ENCODE measurements at regions not wholly inside any gene's neighbourhood (a gene's known extent, or its start where the extent isn't known, plus 50 kb on each side); places are given as distances from the start of the nearest gene placed in this dataset.

DNA sequence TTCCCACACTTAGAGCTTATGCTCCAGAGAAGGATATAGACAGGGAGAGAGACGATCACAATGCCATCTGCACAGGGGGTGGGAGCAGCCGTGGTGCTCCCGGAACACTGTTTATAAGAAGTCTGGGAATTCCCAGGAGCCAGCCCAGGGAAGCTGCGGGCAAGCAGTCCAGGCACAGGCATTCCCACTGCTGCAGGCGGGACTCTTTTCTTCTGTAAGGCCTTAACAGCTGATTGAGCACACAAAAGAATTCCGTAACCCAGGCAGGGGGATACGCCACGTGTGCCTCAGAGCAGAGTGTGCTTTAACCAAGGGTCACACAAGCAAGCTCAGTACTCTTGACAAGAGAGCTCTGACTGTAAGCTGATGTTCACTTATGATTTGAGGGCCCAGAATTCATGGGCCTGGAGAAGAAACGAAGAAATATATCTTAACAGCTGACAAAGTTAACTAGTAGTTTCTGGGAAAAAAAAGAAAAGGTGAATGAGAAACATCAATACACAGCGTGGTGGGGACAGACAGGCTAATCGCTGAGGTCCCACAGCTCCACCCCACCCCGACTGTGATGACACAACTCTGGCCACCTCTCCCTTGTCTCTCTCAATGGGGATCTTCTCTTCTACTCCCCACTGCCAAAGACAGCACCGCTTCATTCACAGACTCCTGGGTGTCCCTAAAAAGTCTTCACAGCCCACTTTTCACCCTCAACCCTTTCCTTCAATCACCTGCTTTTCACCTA, 85.9 kb upstream of the SIMC1 start:
- H3K4me3 ChIP-seq: no peak overlapping the region
- H3K27me3 ChIP-seq: peaks cover 1% of the 10 kb centered on the region; the same call in 1 of the 2 replicates
- H3K9me3 ChIP-seq (replicated peaks): no peaks in the 10 kb centered on the region
- DNase-seq: peak; percentile 37 to 50
- H3K4me1 ChIP-seq: peaks cover 13% of the 10 kb centered on the region
- H3K36me3 ChIP-seq: no peaks in the 10 kb centered on the region
- H3K27ac ChIP-seq: no peak overlapping the region

DNA sequence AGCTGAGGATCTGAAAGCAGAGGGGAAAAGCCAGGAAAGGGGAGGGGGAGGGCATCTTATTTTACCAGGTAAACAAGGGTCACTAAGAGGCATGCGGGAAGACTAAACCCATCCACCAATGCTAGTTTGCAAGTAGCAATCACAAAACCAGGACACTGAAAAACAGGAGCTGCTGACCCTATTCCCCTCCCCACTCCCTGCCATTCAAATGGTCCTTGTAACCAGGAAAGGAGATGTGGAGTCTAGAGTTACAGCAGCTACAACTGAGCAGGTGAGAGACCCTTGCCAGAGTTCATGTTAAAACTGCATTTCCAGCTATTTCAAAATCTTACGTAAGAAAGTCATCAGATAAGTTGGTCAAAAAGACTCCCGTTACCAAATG, 85.3 kb upstream of the SIMC1 start:
- Histone ChIP-seq H3K27ac (no peak overlapping the region), H3K4me1 (peaks cover 13% of the 10 kb centered on the region), H3K36me3 (no peaks in the 10 kb centered on the region), H3K27me3 (peaks cover 5% of the 10 kb centered on the region), H3K9me3 (replicated peaks) (no peaks in the 10 kb centered on the region), H3K4me3 (no peak overlapping the region)
- no peak for DNase-seq

DNA sequence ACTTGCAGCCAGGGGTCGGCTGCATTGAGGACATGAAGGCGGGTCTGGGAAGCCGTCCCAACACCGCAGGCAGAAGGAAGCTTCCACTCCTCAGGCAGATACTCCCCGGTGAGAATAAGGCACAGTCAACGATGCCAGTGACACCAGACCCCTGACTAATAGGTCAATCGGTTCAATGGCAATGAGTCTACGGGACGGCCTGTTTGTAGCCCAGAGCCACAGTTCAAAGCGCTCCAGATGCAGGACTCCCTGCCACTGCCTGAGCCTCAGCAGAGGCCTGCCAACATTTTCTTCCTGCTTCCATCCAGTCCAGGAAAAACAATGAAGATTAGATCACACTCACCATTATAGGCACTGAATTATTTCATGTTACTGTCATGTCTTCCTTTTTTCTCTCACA, 84.5 kb upstream of the SIMC1 start:
- H3K27ac ChIP-seq: no peak overlapping the region
- no peak overlapping the region for H3K4me3 ChIP-seq
- no peaks in the 10 kb centered on the region for H3K36me3 ChIP-seq
- peaks cover 5% of the 10 kb centered on the region for H3K27me3 ChIP-seq
- no peaks in the 10 kb centered on the region for H3K9me3 ChIP-seq (replicated peaks)
- H3K4me1 ChIP-seq: peaks cover 13% of the 10 kb centered on the region
- DNase-seq: no peak

DNA sequence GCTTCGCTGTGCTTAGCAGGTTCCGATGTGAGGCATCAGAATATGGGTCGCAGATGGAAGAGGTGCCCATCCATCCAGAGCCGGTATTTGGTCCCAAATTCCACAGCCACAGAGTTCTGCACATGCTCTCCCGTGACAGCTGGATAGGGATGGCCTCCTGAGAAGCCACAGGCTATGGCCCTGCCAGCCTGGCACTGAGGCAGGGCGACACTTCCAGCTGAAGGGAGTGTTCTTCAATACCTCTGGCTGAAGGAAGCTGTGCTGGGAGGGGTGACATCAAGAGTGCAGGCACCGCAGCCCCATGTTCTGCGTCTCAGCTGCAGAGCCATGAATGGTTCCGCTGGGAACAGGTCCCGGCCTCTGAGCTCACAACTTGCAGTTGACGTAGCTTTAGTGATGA, 83.4 kb upstream of the SIMC1 start:
- Histone ChIP-seq H3K27me3 (peaks cover 5% of the 10 kb centered on the region), H3K27ac (no peak overlapping the region), H3K36me3 (no peaks in the 10 kb centered on the region), H3K4me1 (peaks cover 13% of the 10 kb centered on the region), H3K9me3 (replicated peaks) (0 out of 2 replicates have a peak, but pooled peaks cover 4% of the 10 kb centered on the region), H3K4me3 (no peak overlapping the region)
- no peak for DNase-seq

DNA sequence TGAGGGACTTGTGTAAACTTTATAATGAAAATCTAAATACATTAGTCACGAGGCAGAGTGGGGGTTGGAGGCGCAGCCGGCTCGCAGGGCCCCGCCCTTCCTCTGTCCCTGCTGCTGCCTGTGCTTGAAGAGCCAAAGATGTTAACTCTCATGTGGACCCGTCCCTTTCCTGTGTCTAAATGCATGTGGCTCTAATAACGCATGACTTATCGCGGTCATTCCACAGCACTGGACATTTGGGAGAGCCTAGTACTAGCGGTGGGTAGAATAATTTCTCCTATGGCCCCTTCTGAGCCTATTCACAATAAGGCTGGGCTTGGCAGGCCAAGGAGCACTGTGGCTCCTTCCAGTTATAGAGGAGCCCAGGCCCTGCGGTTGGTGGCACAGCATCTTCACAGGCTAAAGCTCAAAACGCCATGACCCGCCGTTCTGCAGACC, 82.3 kb upstream of the SIMC1 start:
- Histone ChIP-seq H3K27ac (no peak overlapping the region), H3K36me3 (no peaks in the 10 kb centered on the region), H3K4me3 (no peak overlapping the region), H3K9me3 (replicated peaks) (0 out of 2 replicates have a peak, but pooled peaks cover 6% of the 10 kb centered on the region), H3K27me3 (peaks cover 5% of the 10 kb centered on the region), H3K4me1 (peaks cover 13% of the 10 kb centered on the region)
- DNase-seq: no peak

DNA sequence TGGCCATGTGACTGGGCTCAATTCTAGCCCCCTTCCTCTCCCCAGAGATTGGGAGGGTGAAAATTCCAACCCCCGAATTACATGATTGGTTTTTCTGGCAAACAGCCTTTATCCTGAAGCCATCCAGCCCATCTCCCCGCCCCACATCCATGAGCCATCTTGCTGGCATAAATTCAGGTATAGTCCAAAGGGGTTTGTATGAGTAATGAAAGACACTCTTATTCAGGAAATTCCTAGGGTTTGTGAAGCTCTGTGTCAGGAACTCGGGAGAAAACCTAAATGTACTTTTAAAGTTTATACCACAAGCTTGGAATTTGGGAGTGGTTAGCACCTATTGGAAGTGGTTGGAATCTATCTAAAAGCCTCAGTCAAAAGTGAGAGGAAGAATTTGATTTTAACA, 80.6 kb upstream of the SIMC1 start:
- no peak overlapping the region for H3K27ac ChIP-seq
- peaks cover 5% of the 10 kb centered on the region for H3K27me3 ChIP-seq
- no peak overlapping the region for H3K4me3 ChIP-seq
- 0 out of 2 replicates have a peak, but pooled peaks cover 6% of the 10 kb centered on the region for H3K9me3 ChIP-seq (replicated peaks)
- no peaks in the 10 kb centered on the region for H3K4me1 ChIP-seq
- no peaks in the 10 kb centered on the region for H3K36me3 ChIP-seq
- no peak for DNase-seq

DNA sequence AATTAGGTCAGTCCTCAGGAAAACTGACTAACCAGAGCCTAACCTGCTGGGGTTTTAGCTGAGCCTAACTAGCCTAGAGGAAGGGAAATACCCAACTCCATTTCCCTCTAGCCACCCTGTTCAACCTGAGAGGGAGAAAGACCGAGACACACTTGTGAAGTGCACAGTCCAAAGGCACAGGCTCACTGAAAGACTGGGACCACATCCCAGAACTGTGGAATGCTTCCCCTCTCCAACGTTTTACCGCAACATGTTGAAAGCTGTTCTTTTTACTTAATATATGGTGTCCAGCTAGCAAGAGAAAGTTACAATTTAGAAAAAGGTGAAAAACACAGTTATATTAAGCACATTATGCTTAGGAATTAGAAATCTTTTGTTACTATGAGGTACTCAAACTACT, 76.8 kb upstream of the SIMC1 start:
- no peaks in the 10 kb centered on the region for H3K36me3 ChIP-seq
- H3K9me3 ChIP-seq (replicated peaks): peaks cover 6% of the 10 kb centered on the region; the same call in 1 of the 2 replicates
- DNase-seq: no peak
- H3K27me3 ChIP-seq: peaks cover 5% of the 10 kb centered on the region
- H3K4me3 ChIP-seq: no peak overlapping the region
- no peaks in the 10 kb centered on the region for H3K4me1 ChIP-seq
- no peak overlapping the region for H3K27ac ChIP-seq

DNA sequence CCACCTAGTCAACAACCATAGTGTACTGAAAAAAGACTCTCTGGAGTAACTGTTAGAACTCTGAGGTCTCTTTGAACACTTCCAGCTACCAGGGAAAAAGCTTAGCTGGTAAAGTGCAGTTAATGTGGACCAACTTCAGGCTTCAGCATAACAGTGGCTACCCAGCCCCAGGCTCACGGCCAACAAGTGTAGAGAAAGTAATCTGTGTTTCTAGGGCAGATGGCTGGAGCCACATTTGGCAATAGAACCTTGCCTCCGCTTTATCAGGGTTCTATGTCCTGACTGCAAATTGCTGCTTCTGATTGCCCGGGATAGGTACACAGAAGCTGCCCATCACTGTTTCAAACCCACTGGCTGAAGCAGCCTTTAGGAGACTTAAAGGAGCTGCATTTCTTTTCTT, 76.0 kb upstream of the SIMC1 start:
- H3K36me3 ChIP-seq: no peaks in the 10 kb centered on the region
- peaks cover 5% of the 10 kb centered on the region for H3K27me3 ChIP-seq
- no peak overlapping the region for H3K4me3 ChIP-seq
- H3K27ac ChIP-seq: no peak overlapping the region
- H3K4me1 ChIP-seq: no peaks in the 10 kb centered on the region
- peaks cover 6% of the 10 kb centered on the region; the same call in 1 of the 2 replicates for H3K9me3 ChIP-seq (replicated peaks)
- DNase-seq: no peak

DNA sequence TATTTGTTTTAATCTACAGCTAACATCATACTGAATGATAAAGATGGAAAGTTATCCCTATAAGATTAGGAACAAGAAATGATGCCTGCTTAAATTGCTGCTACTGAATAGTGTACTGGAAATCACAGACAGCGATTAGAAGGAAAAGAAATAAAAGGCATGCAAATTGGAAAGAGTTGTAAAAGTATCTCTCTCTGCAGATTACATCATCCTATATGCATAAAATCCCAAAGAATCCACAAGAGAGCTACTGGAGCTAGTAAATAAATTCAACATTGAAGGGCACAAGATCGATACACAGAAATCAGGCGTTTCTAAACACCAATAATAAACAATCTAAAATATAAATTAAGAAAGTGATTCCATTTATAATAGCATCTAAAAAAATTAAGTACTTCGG, 75.3 kb upstream of the SIMC1 start:
- H3K36me3 ChIP-seq: no peaks in the 10 kb centered on the region
- H3K27me3 ChIP-seq: no peaks in the 10 kb centered on the region
- H3K9me3 ChIP-seq (replicated peaks): peaks cover 6% of the 10 kb centered on the region; the same call in 1 of the 2 replicates
- no peak for DNase-seq
- H3K4me1 ChIP-seq: no peaks in the 10 kb centered on the region
- no peak overlapping the region for H3K27ac ChIP-seq
- no peak overlapping the region for H3K4me3 ChIP-seq

DNA sequence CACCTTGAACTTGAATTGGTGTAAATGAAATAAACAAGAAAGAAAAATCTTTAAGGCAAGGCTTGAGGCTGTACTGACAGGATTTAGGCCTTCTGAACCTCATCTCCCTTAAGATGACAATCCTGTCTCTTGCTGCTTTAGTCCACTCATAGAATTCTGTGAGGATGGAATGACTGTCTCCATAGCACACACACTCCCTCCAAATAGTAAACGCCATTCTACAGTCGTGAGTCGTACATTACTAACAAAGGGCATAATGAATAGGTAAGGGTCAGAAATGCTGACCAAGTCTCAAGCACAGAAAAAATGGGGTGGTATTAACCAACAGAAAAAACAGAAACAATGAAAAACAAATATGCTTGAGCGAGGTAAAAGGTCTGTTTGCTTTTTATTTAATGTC, 71.8 kb upstream of the SIMC1 start:
- no peaks in the 10 kb centered on the region for H3K36me3 ChIP-seq
- no peaks in the 10 kb centered on the region for H3K4me1 ChIP-seq
- H3K4me3 ChIP-seq: no peak overlapping the region
- no peaks in the 10 kb centered on the region for H3K27me3 ChIP-seq
- DNase-seq: no peak
- no peak overlapping the region for H3K27ac ChIP-seq
- H3K9me3 ChIP-seq (replicated peaks): no peaks in the 10 kb centered on the region; the same call in 1 of the 2 replicates

DNA sequence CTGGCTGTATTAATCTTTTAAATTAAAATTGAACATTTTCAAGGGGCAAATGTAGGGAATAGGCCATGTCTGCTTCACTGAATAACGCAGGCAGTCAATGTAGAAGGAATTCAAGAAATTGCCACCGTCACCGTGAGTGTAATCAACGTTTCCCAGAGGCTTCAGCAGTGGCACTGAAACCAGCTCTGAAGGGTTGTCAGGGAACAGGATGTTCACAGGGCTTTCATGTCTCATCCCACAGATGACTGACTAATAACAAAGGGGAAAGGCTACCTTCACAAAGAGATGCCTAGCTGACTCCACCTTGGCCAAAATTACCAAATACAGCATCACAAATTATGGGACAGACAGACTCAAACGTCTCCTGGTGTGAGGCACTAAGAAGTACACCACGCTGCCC, 70.4 kb upstream of the SIMC1 start:
- H3K4me1 ChIP-seq: no peaks in the 10 kb centered on the region
- no peaks in the 10 kb centered on the region for H3K36me3 ChIP-seq
- no peak overlapping the region for H3K27ac ChIP-seq
- DNase-seq: no peak
- H3K9me3 ChIP-seq (replicated peaks): no peaks in the 10 kb centered on the region; the same call in 1 of the 2 replicates
- H3K4me3 ChIP-seq: no peak overlapping the region
- H3K27me3 ChIP-seq: no peaks in the 10 kb centered on the region

DNA sequence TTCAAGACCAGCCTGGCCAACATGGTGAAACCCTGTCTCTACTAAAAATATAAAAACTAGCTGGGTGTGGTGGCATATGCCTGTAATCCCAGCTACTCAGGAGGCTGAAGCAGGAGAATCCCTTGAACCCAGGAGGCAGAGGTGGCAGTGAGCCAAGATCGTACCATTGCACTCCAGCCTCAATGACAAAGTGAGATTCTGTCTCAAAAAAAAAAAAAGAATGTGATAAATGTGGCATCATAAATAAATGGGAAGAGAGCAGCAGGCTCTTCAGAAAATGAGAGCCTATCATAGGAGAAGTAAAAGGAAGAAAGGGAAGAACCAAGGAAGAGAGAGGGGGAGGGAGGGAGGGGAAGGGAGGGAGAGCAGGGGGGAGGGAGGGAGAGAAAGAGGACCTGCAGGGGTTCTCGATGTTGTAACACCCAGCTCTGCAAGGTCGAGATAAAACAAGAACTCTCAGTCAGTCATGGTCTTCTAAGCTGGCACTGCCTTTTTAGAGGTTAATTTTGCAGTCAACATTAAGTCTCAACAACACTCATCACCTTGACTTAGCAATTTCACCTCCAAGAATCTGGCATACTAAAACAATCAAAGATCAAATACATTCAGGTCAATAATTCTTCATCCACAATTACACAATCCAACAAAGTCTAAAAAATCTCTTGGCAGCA, 68.7 kb upstream of the SIMC1 start:
- no peak for DNase-seq
- Histone ChIP-seq H3K27me3 (no peaks in the 10 kb centered on the region), H3K4me1 (no peaks in the 10 kb centered on the region), H3K27ac (no peak overlapping the region), H3K36me3 (no peaks in the 10 kb centered on the region), H3K4me3 (no peak overlapping the region), H3K9me3 (replicated peaks) (no peaks in the 10 kb centered on the region)

DNA sequence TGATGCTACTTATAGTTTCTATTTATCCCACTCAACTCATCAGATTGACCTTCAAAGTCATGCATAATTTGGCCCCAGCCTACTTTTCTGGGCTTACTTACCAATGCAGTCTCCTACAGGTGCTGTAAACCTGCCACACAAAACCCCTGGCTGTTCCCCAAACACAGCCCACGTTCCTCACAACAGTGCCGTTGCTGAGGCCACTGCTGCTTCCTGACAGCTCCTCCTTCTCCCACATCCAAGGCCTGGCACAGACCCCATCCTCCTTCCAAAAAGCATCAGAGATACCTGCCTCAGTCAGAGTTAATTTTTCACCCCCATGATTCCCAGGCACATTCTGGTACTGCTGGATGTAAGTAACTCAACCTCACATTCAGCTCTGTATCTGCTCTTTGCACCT, 68.1 kb upstream of the SIMC1 start:
- Histone ChIP-seq H3K9me3 (replicated peaks) (no peaks in the 10 kb centered on the region), H3K36me3 (no peaks in the 10 kb centered on the region), H3K27me3 (no peaks in the 10 kb centered on the region), H3K4me1 (no peaks in the 10 kb centered on the region), H3K27ac (no peak overlapping the region), H3K4me3 (no peak overlapping the region)
- DNase-seq: no peak

DNA sequence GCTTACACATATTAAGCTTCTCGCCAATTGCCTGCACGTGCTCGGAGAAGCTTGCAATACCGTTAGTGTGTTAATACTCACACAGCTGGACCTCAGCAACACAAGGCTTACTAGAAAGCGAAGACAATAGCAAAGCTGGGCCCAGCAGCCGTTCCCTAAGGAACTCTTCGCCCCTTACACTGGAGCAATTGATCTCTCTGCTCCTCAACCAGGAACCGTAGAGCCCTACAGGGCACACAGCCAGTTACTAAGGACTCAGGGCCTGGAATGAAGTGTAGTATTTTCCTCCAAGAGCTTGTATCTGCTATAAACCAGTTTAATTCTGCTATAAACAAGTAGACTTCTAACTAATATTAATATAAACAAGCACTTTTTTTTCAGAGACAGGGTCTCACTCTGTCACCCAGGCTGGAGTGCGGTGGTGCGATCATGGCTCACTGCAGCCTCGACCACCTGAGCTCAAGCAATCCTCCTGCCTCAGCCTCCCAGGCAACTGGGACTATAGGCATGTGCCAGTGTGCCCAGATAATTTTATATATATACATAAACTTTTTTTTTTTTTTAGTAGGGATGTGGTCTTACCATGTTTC, 67.0 kb upstream of the SIMC1 start:
- Histone ChIP-seq H3K36me3 (no peaks in the 10 kb centered on the region), H3K27ac (no peak overlapping the region), H3K4me3 (no peak overlapping the region), H3K4me1 (no peaks in the 10 kb centered on the region), H3K27me3 (no peaks in the 10 kb centered on the region), H3K9me3 (replicated peaks) (no peaks in the 10 kb centered on the region)
- DNase-seq: no peak

DNA sequence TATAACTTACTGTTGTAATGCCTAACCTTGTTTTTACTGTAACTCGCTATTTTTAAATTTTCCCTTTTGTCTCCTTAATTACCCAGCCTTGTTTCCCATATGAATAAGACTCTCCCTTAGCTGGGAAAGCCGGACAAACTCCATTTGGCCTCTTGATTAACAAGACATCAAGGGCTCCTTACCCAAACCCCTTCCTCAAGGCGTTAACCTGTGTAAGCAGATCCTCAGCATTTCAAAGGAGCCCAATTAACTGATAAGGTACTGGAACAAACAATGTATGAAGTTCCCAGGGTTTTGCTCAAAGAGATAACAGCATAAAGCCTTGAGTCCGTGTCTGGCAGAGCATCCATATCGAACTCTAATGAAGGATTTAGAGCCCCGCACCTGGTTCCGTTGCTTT, 66.0 kb upstream of the SIMC1 start:
- Histone ChIP-seq H3K36me3 (no peaks in the 10 kb centered on the region), H3K27me3 (no peaks in the 10 kb centered on the region), H3K27ac (no peak overlapping the region), H3K4me3 (no peak overlapping the region), H3K9me3 (replicated peaks) (no peaks in the 10 kb centered on the region), H3K4me1 (no peaks in the 10 kb centered on the region)
- DNase-seq: no peak

Measured in SJCRH30 (cell line).